ENCODE measurements at regions not wholly inside any gene's neighbourhood (a gene's known extent, or its start where the extent isn't known, plus 50 kb on each side); places are given as distances from the start of the nearest gene placed in this dataset.

GRCh38 chr14:61107869-61108493 is 126.9 kb downstream of the SLC38A6 start:
- no peak for TF ChIP-seq POLR2A (IDR thresholded peaks at IDR 0.05; ENCODE audit: low read depth, low read length)
- no peak for TF ChIP-seq POLR2AphosphoS5 (IDR thresholded peaks at IDR 0.05; ENCODE audit: low read depth, low read length)
- TF ChIP-seq TAF1 (IDR thresholded peaks at IDR 0.05; ENCODE audit: low read depth, low read length), result no peak
- no peak for TF ChIP-seq SPI1 (IDR thresholded peaks at IDR 0.05; ENCODE audit: low read depth, low read length)

Measured in GM12891 (cell line).